ENCODE measurements at regions not wholly inside any gene's neighbourhood (a gene's known extent, or its start where the extent isn't known, plus 50 kb on each side); places are given as distances from the start of the nearest gene placed in this dataset.

- no peaks in the 10 kb centered on the region for H3K36me3 Mint-ChIP-seq (ENCODE audit: low read depth)
- H3K9me3 Mint-ChIP-seq, result no peaks in the 10 kb centered on the region
- intact Hi-C loops (cut with micrococcal nuclease), result no loop called here
- no peak for TF ChIP-seq CTCF (IDR thresholded peaks at IDR 0.05)
- no peaks in the 10 kb centered on the region for H3K4me1 Mint-ChIP-seq
- no peaks in the 10 kb centered on the region for H3K27me3 Mint-ChIP-seq
- ChIA-PET POLR2A (no interaction called here), CTCF (no interaction called here)
- H3K27ac Mint-ChIP-seq, result no peak overlapping the region
- DNase-seq, result no peak
- ATAC-seq (ENCODE audit: low read depth), result no peak
- H3K4me3 Mint-ChIP-seq, result no peak overlapping the region
Observed at GRCh38 chr5:2908086-2908485, 156.6 kb upstream of the IRX2 start.

GRCh38 chr5:2906302-2907090, 155.0 kb upstream of the IRX2 start:
- no peaks in the 10 kb centered on the region for H3K4me1 Mint-ChIP-seq

GRCh38 chr5:2905741-2906140, 154.3 kb upstream of the IRX2 start:
- Mint-ChIP-seq H3K9me3 (peaks cover 2% of the 10 kb centered on the region), H3K4me1 (no peaks in the 10 kb centered on the region), H3K36me3 (ENCODE audit: low read depth) (no peaks in the 10 kb centered on the region), H3K4me3 (no peak overlapping the region), H3K27me3 (no peaks in the 10 kb centered on the region), H3K27ac (no peak overlapping the region)
- ChIA-PET CTCF (no interaction called here), POLR2A (no interaction called here)
- no peak for ATAC-seq (ENCODE audit: low read depth)
- no peak for DNase-seq
- TF ChIP-seq CTCF (IDR thresholded peaks at IDR 0.05), result no peak
- intact Hi-C loops (cut with micrococcal nuclease), result no loop called here

More at GRCh38 chr5:2906302-2907090, 155.0 kb upstream of the IRX2 start:
- Mint-ChIP-seq H3K36me3 (ENCODE audit: low read depth) (no peaks in the 10 kb centered on the region), H3K27me3 (no peaks in the 10 kb centered on the region), H3K4me3 (no peak overlapping the region), H3K27ac (no peak overlapping the region), H3K9me3 (no peaks in the 10 kb centered on the region)
- ATAC-seq (ENCODE audit: low read depth) (no peak), DNase-seq (no peak)
- CTCF ChIA-PET, result no interaction called here
- no peak for TF ChIP-seq CTCF (IDR thresholded peaks at IDR 0.05)
- POLR2A ChIA-PET, result no interaction called here
- intact Hi-C loops (cut with micrococcal nuclease), result no loop called here

GRCh38 chr5:2904956-2905355, 153.5 kb upstream of the IRX2 start:
- no peaks in the 10 kb centered on the region for H3K27me3 Mint-ChIP-seq
- no peaks in the 10 kb centered on the region for H3K4me1 Mint-ChIP-seq
- no peaks in the 10 kb centered on the region for H3K36me3 Mint-ChIP-seq (ENCODE audit: low read depth)
- peaks cover 4% of the 10 kb centered on the region for H3K9me3 Mint-ChIP-seq
- intact Hi-C loops (cut with micrococcal nuclease), result no loop called here
- CTCF ChIA-PET, result no interaction called here
- TF ChIP-seq CTCF (IDR thresholded peaks at IDR 0.05), result no peak
- no peak for ATAC-seq (ENCODE audit: low read depth)
- H3K27ac Mint-ChIP-seq, result no peak overlapping the region
- DNase-seq, result no peak
- H3K4me3 Mint-ChIP-seq, result no peak overlapping the region
- POLR2A ChIA-PET, result no interaction called here

GRCh38 chr5:2904399-2904798, 152.9 kb upstream of the IRX2 start:
- CTCF ChIA-PET, result no interaction called here
- ATAC-seq (ENCODE audit: low read depth), result no peak

More at GRCh38 chr5:2904399-2904798, 152.9 kb upstream of the IRX2 start:
- no peak overlapping the region for H3K4me3 Mint-ChIP-seq
- H3K27me3 Mint-ChIP-seq, result no peaks in the 10 kb centered on the region
- H3K36me3 Mint-ChIP-seq (ENCODE audit: low read depth), result no peaks in the 10 kb centered on the region
- no peaks in the 10 kb centered on the region for H3K4me1 Mint-ChIP-seq
- TF ChIP-seq CTCF (IDR thresholded peaks at IDR 0.05), result no peak
- DNase-seq, result no peak
- peaks cover 4% of the 10 kb centered on the region for H3K9me3 Mint-ChIP-seq
- no peak overlapping the region for H3K27ac Mint-ChIP-seq
- POLR2A ChIA-PET, result no interaction called here
- intact Hi-C loops (cut with micrococcal nuclease), result no loop called here

All from activated B cell treated with CpG ODN at 0.5 μM for 24 hours (primary cell).